Amniotic stem cell (primary cell): ENCODE measurements at regions not wholly inside any gene's neighbourhood (a gene's known extent, or its start where the extent isn't known, plus 50 kb on each side); places are given as distances from the start of the nearest gene placed in this dataset.
A peak's percentile ranks its signal among the peaks of the same experiment; 100 is the strongest.

ENCODE experiments used
- DNase-seq: peaks from one replicate; lab custom pipeline; 2025; lab: John Stamatoyannopoulos, UW

- DNase-seq = no peak
Measured at GRCh38 chr18:25873833-25874232, 216.6 kb downstream of the SS18 start.

DNA sequence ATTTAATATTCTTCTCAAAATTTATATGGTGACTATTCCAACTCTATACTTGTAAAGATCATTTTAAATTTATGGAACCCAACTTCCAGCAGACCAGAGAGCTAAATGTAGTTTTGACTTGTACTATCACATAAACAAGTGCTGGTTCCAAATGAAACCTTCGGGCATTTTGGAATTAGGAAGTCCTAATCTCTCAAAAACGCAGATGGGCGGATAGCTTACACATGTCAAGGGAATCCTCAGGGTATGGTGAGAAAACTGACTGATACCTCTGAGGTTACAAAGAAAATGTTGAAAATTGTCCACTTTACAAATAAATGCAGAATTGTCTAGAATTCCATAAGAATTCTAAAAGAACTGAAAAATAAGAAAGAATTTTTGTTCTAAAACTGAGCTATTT is 224.1 kb downstream of the SS18 start:
- no peak for DNase-seq

GRCh38 chr18:25862881-25863600 is 227.4 kb downstream of the SS18 start:
- no peak for DNase-seq

GRCh38 chr18:25853691-25854433 is 236.6 kb downstream of the SS18 start:
- no peak for DNase-seq

DNA sequence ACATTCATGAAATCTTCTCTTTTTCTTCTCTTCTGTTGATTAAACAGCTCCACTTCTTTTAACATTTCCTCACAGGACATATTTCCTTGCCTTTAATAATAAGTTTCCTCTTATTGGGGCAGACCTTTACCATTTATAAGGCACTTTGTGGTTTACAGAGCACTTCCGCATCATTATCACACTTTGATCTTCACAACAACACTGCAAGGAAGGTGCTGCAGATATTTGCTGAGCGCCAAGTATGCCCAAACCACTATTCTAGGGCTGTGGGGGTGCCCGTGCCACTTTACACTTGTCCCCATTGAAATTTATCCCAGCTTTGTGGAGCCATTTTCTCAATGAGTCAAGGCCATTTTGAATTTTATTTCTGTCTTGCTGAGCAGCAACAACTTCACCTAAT is 246.6 kb downstream of the SS18 start:
- DNase-seq = no peak

- no peak for DNase-seq
Measured at GRCh38 chr18:25842665-25843064, 247.7 kb downstream of the SS18 start.

DNA sequence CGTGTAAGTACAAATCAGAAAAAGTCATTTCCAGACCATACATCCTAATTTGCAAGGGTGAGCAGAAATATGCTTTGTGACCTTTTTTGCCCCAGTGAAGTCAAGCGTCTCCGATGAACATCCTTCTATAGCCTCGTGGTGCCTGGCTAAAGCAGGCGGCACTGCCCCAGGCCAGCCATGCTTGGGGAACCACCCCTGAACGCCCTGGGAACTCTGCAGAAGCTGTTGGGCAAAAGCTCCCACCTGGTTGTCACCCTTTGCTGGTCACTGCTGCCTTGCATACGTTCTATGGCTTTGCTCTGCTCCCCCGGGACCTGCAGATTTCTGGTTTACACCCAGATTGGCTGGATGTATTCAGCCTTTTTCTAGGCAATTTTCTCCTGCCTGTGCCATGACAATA is 256.4 kb downstream of the SS18 start:
- DNase-seq = no peak

- DNase-seq = peak; percentile 9
Measured at GRCh38 chr18:25832001-25832604, 258.3 kb downstream of the SS18 start.

- DNase-seq = no peak
Measured at GRCh38 chr18:25831301-25831701, 259.1 kb downstream of the SS18 start.

DNA sequence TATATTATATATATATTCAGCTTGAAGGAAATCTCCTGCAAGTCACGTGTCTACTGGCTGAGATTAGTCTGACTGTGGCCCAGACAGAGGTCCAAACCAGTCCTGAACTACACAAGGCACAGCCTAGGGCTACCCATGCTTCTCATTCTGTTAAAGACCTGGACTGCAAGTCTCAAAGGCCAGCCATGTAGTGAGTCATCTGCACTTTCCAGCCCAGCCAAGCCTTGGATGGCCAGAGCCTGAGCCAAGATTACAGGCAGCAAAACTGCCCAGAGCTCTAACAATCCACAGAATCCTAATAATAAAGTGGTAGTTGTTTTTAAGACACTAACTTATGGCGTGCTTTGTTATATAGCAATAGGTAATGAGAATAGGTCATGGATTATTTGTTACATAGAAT is 259.6 kb downstream of the SS18 start:
- no peak for DNase-seq

- no peak for DNase-seq
Measured at GRCh38 chr18:25827961-25828561, 262.4 kb downstream of the SS18 start.

DNA sequence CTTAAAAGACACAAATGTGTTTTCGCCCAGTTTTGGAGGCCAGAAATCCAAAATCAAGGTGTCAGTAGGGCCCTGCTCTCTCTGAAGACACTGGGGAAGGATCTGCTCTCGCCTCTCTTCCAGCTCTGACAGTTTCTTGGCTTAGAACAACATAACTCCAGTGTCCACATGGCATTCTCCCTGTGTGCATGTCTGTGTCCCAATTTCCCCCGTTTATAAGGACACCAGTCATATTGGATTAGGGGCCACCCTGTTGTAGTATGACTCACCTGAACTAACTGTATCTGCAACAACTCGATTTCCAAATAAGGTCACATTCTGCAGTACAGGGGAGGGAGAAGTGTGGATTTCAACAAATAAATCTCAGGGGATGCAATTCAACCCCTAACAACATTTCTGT is 263.2 kb downstream of the SS18 start:
- no peak for DNase-seq

GRCh38 chr18:25826823-25827222 is 263.6 kb downstream of the SS18 start:
- DNase-seq = no peak

- no peak for DNase-seq
Measured at GRCh38 chr18:25825979-25826776, 264.2 kb downstream of the SS18 start.

DNA sequence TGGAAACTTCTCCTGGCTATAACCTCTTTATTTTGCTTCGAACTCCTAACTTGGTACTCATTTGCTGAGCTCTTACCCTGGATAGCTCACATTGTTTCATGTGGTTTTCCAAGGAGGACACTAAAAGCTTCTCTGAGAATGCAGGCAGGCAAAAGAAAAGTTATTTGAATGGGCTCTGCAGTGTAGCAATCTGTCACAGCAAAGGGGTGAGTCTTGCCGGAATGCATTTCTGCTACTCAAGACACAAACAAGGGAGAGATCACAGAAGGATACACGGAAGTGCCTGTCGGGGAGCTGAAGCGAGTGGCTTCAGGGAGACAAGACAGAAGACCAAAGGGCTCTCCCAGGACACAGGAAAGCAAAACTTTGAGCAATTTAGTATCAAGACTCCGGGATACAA is 265.4 kb downstream of the SS18 start:
- DNase-seq = no peak

DNA sequence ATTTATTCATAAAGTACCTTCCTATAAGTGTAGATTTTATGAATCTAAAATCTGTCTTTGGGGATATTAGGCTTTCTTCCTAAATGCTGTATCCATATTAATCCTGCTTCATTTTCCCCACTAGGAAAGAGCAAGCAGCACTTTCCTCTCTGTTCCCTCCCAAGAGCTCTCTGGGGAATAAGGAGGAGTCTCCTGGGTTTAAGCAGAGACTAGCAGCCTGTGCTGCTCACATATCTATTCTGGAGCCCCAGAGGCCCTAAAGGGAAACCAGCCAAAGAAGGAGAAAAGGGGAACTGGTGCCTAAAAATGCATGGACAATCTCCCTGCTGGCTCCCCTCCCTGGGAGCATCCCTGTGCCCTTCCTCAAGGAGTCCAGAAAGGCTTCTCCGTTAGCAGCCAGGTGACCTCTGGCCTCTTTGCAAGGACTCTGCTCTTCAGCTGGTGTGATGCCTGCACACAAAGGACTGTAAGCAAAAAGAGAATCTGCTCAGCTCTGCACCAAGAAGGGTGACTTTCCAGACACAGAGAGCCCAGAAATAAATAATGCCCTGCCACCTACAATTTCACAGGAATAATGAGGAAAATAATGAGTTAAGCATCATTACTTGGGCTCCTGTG is 270.6 kb downstream of the SS18 start:
- no peak for DNase-seq

- no peak for DNase-seq
Measured at GRCh38 chr18:25818505-25818904, 271.9 kb downstream of the SS18 start.

GRCh38 chr18:25817546-25818237 is 272.7 kb downstream of the SS18 start:
- no peak for DNase-seq

DNA sequence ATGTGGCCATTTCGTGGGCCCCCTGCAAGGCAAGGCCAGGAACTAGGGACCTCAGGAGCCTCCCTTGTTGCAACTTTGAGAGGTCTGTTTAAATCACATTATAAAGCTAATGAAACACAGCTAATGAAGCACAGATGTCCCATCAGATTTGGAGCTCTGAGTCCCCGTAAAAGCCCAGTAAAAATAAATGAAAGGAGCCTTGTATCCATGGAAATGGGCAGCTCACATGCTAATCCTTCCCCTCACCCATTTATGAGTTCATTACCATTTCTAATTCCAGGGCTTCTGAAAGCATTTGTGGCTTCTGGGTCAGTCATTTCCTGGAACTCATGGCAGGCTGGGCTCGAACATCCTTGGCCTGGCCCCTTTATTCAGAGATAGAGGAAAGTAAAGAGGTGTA is 274.8 kb downstream of the SS18 start:
- no peak for DNase-seq

DNA sequence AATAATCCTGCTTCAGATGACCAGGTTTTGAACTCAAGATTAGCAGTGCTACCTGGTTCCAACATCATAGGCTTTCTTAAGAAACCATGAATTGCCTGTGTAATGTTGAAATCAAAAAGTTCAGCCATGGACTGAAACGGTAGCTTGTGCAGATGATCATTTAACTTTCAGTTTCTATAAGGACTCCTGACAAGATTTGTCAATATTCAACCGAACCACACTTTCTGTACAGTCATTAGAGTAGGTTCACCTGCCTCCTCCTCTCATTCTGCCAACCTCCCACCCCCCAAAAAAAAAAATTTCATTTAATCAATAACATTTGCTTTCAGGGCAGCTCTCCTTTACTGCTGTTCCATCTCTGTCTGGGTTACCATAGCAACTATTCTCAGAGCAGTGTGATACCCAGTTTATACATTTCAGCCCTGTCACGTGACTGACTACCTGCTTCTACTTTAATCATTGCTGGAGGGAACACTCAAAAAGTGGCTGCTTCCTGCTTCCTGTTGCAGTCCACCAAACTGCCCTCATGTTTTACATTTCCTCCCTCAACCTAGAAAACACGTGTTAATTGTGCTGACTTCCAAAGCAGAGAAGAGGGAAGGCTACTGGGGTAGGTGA is 275.5 kb downstream of the SS18 start:
- DNase-seq = no peak

- no peak for DNase-seq
Measured at GRCh38 chr18:25813110-25813509, 277.3 kb downstream of the SS18 start.
